Endothelial cell of umbilical vein (primary cell): ENCODE measurements at regions not wholly inside any gene's neighbourhood (a gene's known extent, or its start where the extent isn't known, plus 50 kb on each side); places are given as distances from the start of the nearest gene placed in this dataset.
"Not testable (repeated sequence)": the region's sequence is repeated elsewhere in the genome, so short reads cannot be mapped to it uniquely, and the experiment has no call there.

ENCODE experiments used
- BruUV-seq: library from RNA; stranded (reverse); fragments of 400-500 nt; replicated peaks from 2 replicates; lab custom pipeline; 2021; lab: Mats Ljungman, UMichigan
- CTCF ChIA-PET: fragments of 300-600, 350-600 bp; sonication (Branson Sonifier 250); formaldehyde crosslinking; loops from one replicate; lab custom pipeline; 2021; ENCODE audit warnings: antibody characterized with exemption, inconsistent platforms; lab: Charles Lee
- POLR2A ChIA-PET: fragments of 300-600, 350-600 bp; sonication (Branson Sonifier 250); formaldehyde crosslinking; loops from one replicate; lab custom pipeline; 2021; ENCODE audit warnings: antibody characterized with exemption, inconsistent platforms; lab: Charles Lee
- DNase-seq: peaks from one replicate; pipeline ENCODE4 v3.0.0-alpha.2; 2011; ENCODE audit warnings: low read depth, low spot score
- FAIRE-seq: peaks from 2 replicates; lab custom pipeline; 2011; peaks lifted over from hg19 to GRCh38; lab: Jason Lieb, UNC
- H2AFZ ChIP-seq: 2 replicates; pipeline ENCODE4 v1.6.0; 2012; ENCODE audit warnings: low read depth, low read length, control low read depth, inconsistent platforms
- H3K27ac ChIP-seq: 2 replicates; pipeline ENCODE4 v1.5.1; 2011; ENCODE audit warnings: low read depth, mild to moderate bottlenecking, control low read depth, low read length, moderate library complexity; ENCODE audit not compliant: insufficient read depth
- H3K27me3 ChIP-seq, 2 experiments: 2 replicates each; pipeline versions ENCODE4 v1.6.0 to v1.6.1; 2011; ENCODE audit warnings: low read length in 2 of 2, mixed read lengths in 1 of 2; ENCODE audit not compliant: control insufficient read depth in 2 of 2, insufficient read depth in 2 of 2
- H3K36me3 ChIP-seq, 2 experiments: 2 replicates in 1 of 2; 3 replicates in 1 of 2; pipeline ENCODE4 v1.5.1; 2011; ENCODE audit warnings: low read length in 2 of 2, mild to moderate bottlenecking in 1 of 2, moderate library complexity in 1 of 2; ENCODE audit not compliant: control insufficient read depth in 2 of 2, insufficient read depth in 2 of 2; ENCODE audit errors: extremely low read depth in 1 of 2
- H3K4me1 ChIP-seq: 3 replicates; pipeline ENCODE4 v1.5.1; 2011; ENCODE audit warnings: mild to moderate bottlenecking, low read length; ENCODE audit not compliant: control insufficient read depth, insufficient read depth; ENCODE audit errors: extremely low read depth
- H3K4me2 ChIP-seq: 2 replicates; pipeline ENCODE4 v1.6.1; 2011; ENCODE audit warnings: low read length, control low read depth, mixed read lengths; ENCODE audit not compliant: insufficient read depth
- H3K4me3 ChIP-seq, 3 experiments: fragments of 200-600 bp in 1 of 3; sonication (generic), shearing (Covaris generic) in 1 of 3; replicated peaks in 1 of 3; 2 replicates each; pipeline ENCODE4 v1.5.1; 2011 to 2016; ENCODE audit warnings: control low read depth in 3 of 3, low read length in 3 of 3, mild to moderate bottlenecking in 2 of 3, inconsistent platforms in 1 of 3, low read depth in 1 of 3, moderate library complexity in 1 of 3; ENCODE audit not compliant: insufficient read depth in 1 of 3
- H3K79me2 ChIP-seq: 2 replicates; pipeline ENCODE4 v1.6.0; 2012; ENCODE audit warnings: low read length, inconsistent platforms; ENCODE audit not compliant: control insufficient read depth, insufficient read depth
- H3K9ac ChIP-seq: replicated peaks from 2 replicates; pipeline ENCODE3; 2011; ENCODE audit warnings: low read length, control low read depth; ENCODE audit not compliant: insufficient read depth; ENCODE audit errors: extremely low read depth
- H3K9me1 ChIP-seq: replicated peaks from 3 replicates; pipeline ENCODE4 v1.6.0; 2011; ENCODE audit warnings: mild to moderate bottlenecking, low read length; ENCODE audit not compliant: control insufficient read depth, insufficient read depth; ENCODE audit errors: extremely low read depth
- H3K9me3 ChIP-seq: replicated peaks from 2 replicates; pipeline ENCODE4 v1.5.1; 2012; ENCODE audit warnings: low read length, inconsistent platforms; ENCODE audit not compliant: control insufficient read depth, insufficient read depth
- H4K20me1 ChIP-seq: replicated peaks from 2 replicates; pipeline ENCODE3; 2011; ENCODE audit warnings: mild to moderate bottlenecking, low read length; ENCODE audit not compliant: control insufficient read depth, insufficient read depth; ENCODE audit errors: extremely low read depth
- CTCF ChIP-seq, 2 donors: IDR thresholded peaks; 1 replicate in 1 of 2; 2 replicates in 1 of 2; pipeline ENCODE4 v1.5.1; 2011; ENCODE audit warnings: low read length in 2 of 2, mild to moderate bottlenecking in 2 of 2, moderate library complexity in 2 of 2, control low read depth in 1 of 2, inconsistent platforms in 1 of 2, low read depth in 1 of 2; ENCODE audit not compliant: insufficient read depth in 1 of 2; ENCODE audit errors: extremely low read depth in 1 of 2
- EZH2 ChIP-seq: IDR thresholded peaks from 2 replicates; pipeline ENCODE4 v1.6.1; 2012; ENCODE audit warnings: borderline replicate concordance, low read depth, mild to moderate bottlenecking, moderate library complexity, low read length, inconsistent platforms; ENCODE audit not compliant: severe bottlenecking
- FOS ChIP-seq: IDR thresholded peaks from 2 replicates; pipeline ENCODE4 v1.6.1; 2011; ENCODE audit warnings: mild to moderate bottlenecking, low read length, moderate library complexity, borderline replicate concordance; ENCODE audit not compliant: insufficient read depth
- GATA2 ChIP-seq: IDR thresholded peaks from 2 replicates; pipeline ENCODE4 v1.7.0; 2011; ENCODE audit warnings: low read depth, mild to moderate bottlenecking, moderate library complexity, mixed read lengths, low read length; ENCODE audit not compliant: insufficient read length, insufficient read depth
- JUN ChIP-seq: IDR thresholded peaks from 2 replicates; pipeline ENCODE4 v1.6.1; 2011; ENCODE audit warnings: borderline replicate concordance, low read depth; ENCODE audit not compliant: insufficient read length, insufficient read depth
- MAX ChIP-seq: IDR thresholded peaks from 2 replicates; pipeline ENCODE4 v1.6.1; 2011; ENCODE audit not compliant: insufficient read depth, insufficient read length
- POLR2A ChIP-seq: IDR thresholded peaks from 2 replicates; pipeline ENCODE4 v1.6.1; 2012; ENCODE audit warnings: low read depth, mild to moderate bottlenecking, control low read depth, low read length
- POLR2AphosphoS5 ChIP-seq: IDR thresholded peaks from 2 replicates; pipeline ENCODE4 v1.6.1; 2012; ENCODE audit warnings: low read depth, mild to moderate bottlenecking, control low read depth, low read length, moderate library complexity; ENCODE audit not compliant: insufficient read depth
- dilution Hi-C: fragments of 300-500 bp; cut with MboI; formaldehyde crosslinking; loops from one replicate; pipeline ENCODE4 v1.15.0; 2019; ENCODE audit warnings: low sequenced_read_pairs; ENCODE audit not compliant: extremely low pct_ligation_motif_present
- intact Hi-C: fragments of 100-400 bp; cut with micrococcal nuclease; formaldehyde crosslinking; loops from one replicate; pipeline ENCODE4 v1.10.0; 2022

- POLR2A ChIA-PET, result no interaction called here
- Histone ChIP-seq H3K79me2 (no peaks in the 10 kb centered on the region), H3K9me1 (no peaks in the 10 kb centered on the region), H3K4me3 (no peak overlapping the region), H3K9me3 (no peaks in the 10 kb centered on the region), H3K4me2 (no peak overlapping the region), H3K27me3 (no peaks in the 10 kb centered on the region), H3K4me1 (peaks cover 21% of the 10 kb centered on the region), H4K20me1 (no peaks in the 10 kb centered on the region), H3K9ac (no peak overlapping the region), H2AFZ (no peak overlapping the region), H3K27ac (no peak overlapping the region), H3K36me3 (no peaks in the 10 kb centered on the region)
- no peak for TF ChIP-seq GATA2
- TF ChIP-seq JUN, result no peak
- no peak for TF ChIP-seq MAX
- no peak for TF ChIP-seq POLR2A
- no peak for TF ChIP-seq EZH2
- no peak for TF ChIP-seq FOS
- TF ChIP-seq POLR2AphosphoS5, result no peak
- TF ChIP-seq CTCF (IDR thresholded peaks at IDR 0.05; ENCODE audit: extremely low read depth in 1 of 2, insufficient read depth in 1 of 2, low read depth in 1 of 2, low read length in 2 of 2), result no peak
- no TSS peak for BruUV-seq
- no peak for DNase-seq
- intact Hi-C loops (no loop called here), dilution Hi-C loops (no loop called here)
- no peak for FAIRE-seq
- CTCF ChIA-PET, result interaction anchor here (0.7 to 1.3 kb wide), 2 partner anchors 120 to 438 kb away, joined by 3 to 4 read pairs; no protein-coding TSS in a partner anchor
These were observed 69.8 kb upstream of the SNX9 start for GRCh38 chr6:157753291-157753690.

- H3K4me2 ChIP-seq, H3K9ac ChIP-seq, H3K36me3 ChIP-seq, DNase-seq, intact Hi-C loops, FAIRE-seq, H3K9me1 ChIP-seq, H3K79me2 ChIP-seq, H3K9me3 ChIP-seq, H3K27ac ChIP-seq, dilution Hi-C loops, BruUV-seq, H3K4me3 ChIP-seq, POLR2A ChIA-PET, H3K27me3 ChIP-seq, H4K20me1 ChIP-seq, H2AFZ ChIP-seq: not testable (repeated sequence)
- CTCF ChIA-PET, result interaction anchor here (0.7 to 1.3 kb wide), 2 partner anchors 120 to 439 kb away, joined by 3 to 4 read pairs; no protein-coding TSS in a partner anchor
- H3K4me1 ChIP-seq, result peaks cover 26% of the 10 kb centered on the region
These were observed 69.2 kb upstream of the SNX9 start for GRCh38 chr6:157753801-157754200.
